ENCODE measurements at regions not wholly inside any gene's neighbourhood (a gene's known extent, or its start where the extent isn't known, plus 50 kb on each side); places are given as distances from the start of the nearest gene placed in this dataset.
"Not testable (repeated sequence)": the region's sequence is repeated elsewhere in the genome, so short reads cannot be mapped to it uniquely, and the experiment has no call there.

DNA sequence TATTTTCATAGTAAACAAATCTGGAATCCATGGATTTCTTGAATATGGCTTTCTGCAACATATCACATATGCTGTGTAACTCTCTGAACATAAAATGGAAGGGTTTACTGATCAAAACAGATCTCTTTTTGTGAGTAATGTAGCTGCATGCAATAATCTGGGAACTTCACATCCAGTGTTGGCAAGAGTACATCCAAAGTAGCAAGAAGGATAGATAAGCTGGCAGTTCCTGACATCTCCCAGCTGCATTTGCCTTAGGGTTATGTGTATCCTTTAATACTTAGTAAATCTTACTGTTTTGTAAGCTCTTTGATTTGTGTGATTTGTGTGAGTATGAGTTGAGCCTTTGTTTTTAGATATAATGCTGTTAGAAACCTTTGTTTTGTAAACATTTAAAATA, 280.4 kb upstream of the CNTN5 start:
- no peak for DNase-seq (ENCODE audit: low read depth)
- no peak overlapping the region for H3K4me3 ChIP-seq (ENCODE audit: low read depth, low read length)
- TF ChIP-seq, protein P1, sequence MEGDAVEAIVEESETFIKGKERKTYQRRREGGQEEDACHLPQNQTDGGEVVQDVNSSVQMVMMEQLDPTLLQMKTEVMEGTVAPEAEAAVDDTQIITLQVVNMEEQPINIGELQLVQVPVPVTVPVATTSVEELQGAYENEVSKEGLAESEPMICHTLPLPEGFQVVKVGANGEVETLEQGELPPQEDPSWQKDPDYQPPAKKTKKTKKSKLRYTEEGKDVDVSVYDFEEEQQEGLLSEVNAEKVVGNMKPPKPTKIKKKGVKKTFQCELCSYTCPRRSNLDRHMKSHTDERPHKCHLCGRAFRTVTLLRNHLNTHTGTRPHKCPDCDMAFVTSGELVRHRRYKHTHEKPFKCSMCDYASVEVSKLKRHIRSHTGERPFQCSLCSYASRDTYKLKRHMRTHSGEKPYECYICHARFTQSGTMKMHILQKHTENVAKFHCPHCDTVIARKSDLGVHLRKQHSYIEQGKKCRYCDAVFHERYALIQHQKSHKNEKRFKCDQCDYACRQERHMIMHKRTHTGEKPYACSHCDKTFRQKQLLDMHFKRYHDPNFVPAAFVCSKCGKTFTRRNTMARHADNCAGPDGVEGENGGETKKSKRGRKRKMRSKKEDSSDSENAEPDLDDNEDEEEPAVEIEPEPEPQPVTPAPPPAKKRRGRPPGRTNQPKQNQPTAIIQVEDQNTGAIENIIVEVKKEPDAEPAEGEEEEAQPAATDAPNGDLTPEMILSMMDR (conservative IDR thresholded peaks at IDR 0.05; ENCODE audit: low read depth, low read length): no peak

DNA sequence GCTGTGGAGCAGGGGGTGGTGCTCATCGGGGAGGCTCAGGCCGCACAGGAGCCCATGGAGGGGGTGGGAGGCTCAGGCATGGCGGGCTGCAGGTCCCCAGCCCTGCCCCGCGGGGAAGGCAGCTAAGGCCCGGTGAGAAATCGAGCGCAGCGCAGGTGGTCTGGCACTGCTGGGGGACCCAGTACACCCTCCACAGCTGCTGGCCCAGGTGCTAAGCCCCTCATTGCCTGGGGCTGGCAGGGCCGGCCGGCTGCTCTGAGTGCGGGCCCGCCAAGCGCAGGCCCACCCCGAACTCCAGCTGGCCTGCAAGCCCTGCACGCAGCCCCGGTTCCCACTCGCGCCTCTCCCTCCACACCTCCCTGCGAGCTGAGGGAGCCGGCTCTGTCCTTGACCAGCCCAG, 257.3 kb upstream of the CNTN5 start:
- H3K4me3 ChIP-seq (ENCODE audit: low read depth, low read length); DNase-seq (ENCODE audit: low read depth): not testable (repeated sequence)

- DNase-seq (ENCODE audit: low read depth): no peak
- TF ChIP-seq, protein P1 (conservative IDR thresholded peaks at IDR 0.05; ENCODE audit: low read depth, low read length): no peak
- no peak overlapping the region for H3K4me3 ChIP-seq (ENCODE audit: low read depth, low read length)
Observed at GRCh38 chr11:98766903-98767302, 253.8 kb upstream of the CNTN5 start.

DNA sequence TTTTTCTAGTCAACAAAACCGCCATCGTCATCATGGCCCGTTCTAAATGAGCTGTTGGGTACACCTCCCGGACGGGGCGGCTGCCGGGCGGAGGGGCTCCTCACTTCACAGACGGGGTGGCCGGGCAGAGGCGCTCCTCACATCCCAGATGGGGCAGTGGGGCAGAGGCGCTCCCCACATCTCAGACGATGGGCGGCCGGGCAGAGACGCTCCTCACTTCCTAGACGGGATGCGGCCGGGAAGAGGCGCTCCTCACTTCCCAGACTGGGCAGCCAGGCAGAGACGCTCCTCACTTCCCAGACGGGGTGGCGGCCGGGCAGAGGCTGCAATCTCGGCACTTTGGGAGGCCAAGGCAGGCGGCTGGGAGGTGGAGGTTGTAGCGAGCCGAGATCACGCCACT, 250.7 kb upstream of the CNTN5 start:
- DNase-seq (ENCODE audit: low read depth): not testable (repeated sequence)

GRCh38 chr11:98771791-98772190, 249.0 kb upstream of the CNTN5 start:
- no peak for DNase-seq (ENCODE audit: low read depth)
- TF ChIP-seq, protein P1 (conservative IDR thresholded peaks at IDR 0.05; ENCODE audit: low read depth, low read length): no peak
- H3K4me3 ChIP-seq (ENCODE audit: low read depth, low read length): no peak overlapping the region

More for the DNA sequence above, 250.7 kb upstream of the CNTN5 start:
- H3K4me3 ChIP-seq (ENCODE audit: low read depth, low read length): not testable (repeated sequence)

DNA sequence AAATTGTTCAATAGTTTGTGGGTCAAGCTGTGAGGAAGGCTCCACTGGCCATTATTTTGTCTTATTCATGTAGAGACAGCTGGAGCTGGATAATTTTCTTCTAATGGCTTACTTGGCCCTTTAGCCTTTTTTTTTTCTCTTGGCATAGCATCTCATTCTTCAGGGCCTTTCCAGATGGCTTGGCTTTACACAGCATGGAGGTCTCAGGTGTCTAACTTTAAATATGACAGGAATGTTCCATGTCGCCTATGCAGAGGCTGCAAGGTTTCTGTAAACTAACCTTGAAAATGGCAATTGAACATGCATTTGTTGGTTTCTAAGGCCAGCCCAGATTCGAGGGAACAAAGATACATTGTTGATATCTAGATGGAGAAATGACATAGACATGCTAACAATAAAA, 247.9 kb upstream of the CNTN5 start:
- TF ChIP-seq, protein P1 (conservative IDR thresholded peaks at IDR 0.05; ENCODE audit: low read depth, low read length): no peak
- DNase-seq (ENCODE audit: low read depth): no peak
- H3K4me3 ChIP-seq (ENCODE audit: low read depth, low read length): no peak overlapping the region

GRCh38 chr11:98793276-98793675, 227.5 kb upstream of the CNTN5 start:
- TF ChIP-seq, protein P1 (conservative IDR thresholded peaks at IDR 0.05; ENCODE audit: low read depth, low read length): no peak
- no peak for DNase-seq (ENCODE audit: low read depth)
- no peak overlapping the region for H3K4me3 ChIP-seq (ENCODE audit: low read depth, low read length)

GRCh38 chr11:98798333-98798732, 222.4 kb upstream of the CNTN5 start:
- no peak for DNase-seq (ENCODE audit: low read depth)
- H3K4me3 ChIP-seq (ENCODE audit: low read depth, low read length): no peak overlapping the region
- TF ChIP-seq, protein P1 (conservative IDR thresholded peaks at IDR 0.05; ENCODE audit: low read depth, low read length): no peak
